Activated naive CD4-positive, alpha-beta T cell treated with anti-CD3 and anti-CD28 coated beads, Interleukin-2, amount 50 U/mL, for 72 hours (primary cell): ENCODE measurements at regions not wholly inside any gene's neighbourhood (a gene's known extent, or its start where the extent isn't known, plus 50 kb on each side); places are given as distances from the start of the nearest gene placed in this dataset.

Experiments used
- ATAC-seq, 2 donors: fragments of 150-1000 bp; cut with Tn5 transposase; 2 replicates each; pipeline ENCODE4 v1.10.0; 2021; ENCODE audit warnings: mild to moderate bottlenecking in 2 of 2, moderate library complexity in 2 of 2
- DNase-seq, 2 donors: peaks; one replicate each; pipeline ENCODE4 v3.0.0; 2021 to 2022; ENCODE audit warnings: low spot score in 2 of 2
- H3K27ac Mint-ChIP-seq, 2 donors: one replicate each; pipeline ENCODE4 v1.8.0; 2022; ENCODE audit warnings: mild to moderate bottlenecking in 2 of 2, mixed read lengths in 2 of 2
- H3K36me3 Mint-ChIP-seq, 2 donors: one replicate each; pipeline ENCODE4 v1.8.0; 2022; ENCODE audit warnings: mixed read lengths in 2 of 2
- H3K9me3 Mint-ChIP-seq, 2 donors: one replicate each; pipeline ENCODE4 v1.8.0; 2022; ENCODE audit warnings: mixed read lengths in 2 of 2

DNA sequence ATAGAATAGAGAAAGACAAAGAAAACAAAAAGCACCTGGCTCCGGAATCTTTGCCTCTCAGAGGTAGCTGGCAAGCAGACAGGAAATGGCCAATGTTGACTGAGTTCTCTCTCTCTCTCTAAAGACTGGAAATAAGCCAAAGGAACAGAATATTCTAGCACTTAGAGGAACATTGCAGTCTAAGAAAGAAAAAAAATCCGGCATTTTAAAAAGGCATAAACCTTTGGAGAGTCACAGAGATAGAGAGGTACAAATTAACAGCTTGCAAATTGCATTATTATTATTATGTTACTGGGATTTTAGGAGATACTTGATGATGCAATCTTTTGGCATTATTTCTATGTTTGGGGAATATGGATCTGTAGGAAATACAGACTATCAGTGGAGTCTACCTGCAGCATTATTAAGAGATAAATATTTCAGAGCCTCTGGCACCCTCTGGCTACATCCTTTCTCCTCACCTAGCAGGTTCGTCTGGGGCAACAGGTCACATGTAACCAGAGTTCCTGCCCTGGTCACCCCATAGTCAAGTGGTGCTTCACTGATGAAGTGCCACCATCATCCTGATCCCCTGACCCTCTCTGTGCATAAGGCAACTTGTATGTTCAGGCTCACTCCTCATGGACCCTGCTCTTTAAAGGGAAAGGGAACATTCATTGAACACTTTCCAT is 318.9 kb upstream of the ACVR2A start:
- DNase-seq (no peak), ATAC-seq (no peak)
- Mint-ChIP-seq H3K27ac (no peak overlapping the region), H3K36me3 (peaks cover 4 to 5% of the 10 kb centered on the region in 2 donors), H3K9me3 (peaks cover 4 to 7% of the 10 kb centered on the region in 2 donors)

DNA sequence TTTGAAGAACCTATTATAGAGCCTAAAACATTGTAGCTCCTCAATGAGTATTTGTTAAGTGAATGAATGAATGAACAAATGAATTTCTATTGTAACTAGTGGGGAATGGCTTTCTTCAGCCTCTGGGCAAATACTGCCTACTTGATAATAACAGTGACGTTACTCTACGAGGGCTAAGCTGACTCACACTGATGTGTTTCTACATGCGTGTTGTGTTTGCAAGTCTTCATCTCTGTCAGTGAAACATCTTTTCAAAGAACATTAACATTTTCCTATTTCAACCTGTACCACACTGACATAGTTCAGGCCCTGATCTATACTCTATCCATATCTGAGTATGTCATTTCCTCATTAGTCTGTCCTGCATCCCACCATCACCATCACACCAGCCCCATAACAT is 319.9 kb upstream of the ACVR2A start:
- no peak overlapping the region for H3K27ac Mint-ChIP-seq
- H3K36me3 Mint-ChIP-seq, result peaks cover 4 to 5% of the 10 kb centered on the region in 2 donors
- DNase-seq (no peak), ATAC-seq (peak in 1 of 2 donors; percentile 20)
- peaks cover 4 to 7% of the 10 kb centered on the region in 2 donors for H3K9me3 Mint-ChIP-seq

DNA sequence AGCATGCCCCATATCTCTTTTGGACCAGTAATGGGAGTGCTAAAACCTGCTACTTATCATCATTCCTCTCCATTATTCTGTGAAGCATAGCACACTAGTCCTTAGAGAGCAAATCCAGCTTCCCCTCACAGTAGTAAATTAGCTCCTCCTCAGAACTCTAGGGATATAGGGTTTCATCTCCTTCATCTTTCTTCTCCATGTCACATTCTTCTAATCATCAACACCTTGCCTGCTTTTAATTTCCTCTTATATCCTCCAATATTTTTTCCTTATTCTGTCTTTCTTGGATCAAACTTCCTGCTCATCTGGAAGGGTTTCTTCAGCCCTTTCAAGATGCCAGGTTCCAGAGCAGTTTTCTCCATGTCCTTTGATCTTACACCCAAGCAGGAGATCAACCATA is 321.4 kb upstream of the ACVR2A start:
- Mint-ChIP-seq H3K36me3 (peaks cover 4 to 5% of the 10 kb centered on the region in 2 donors), H3K9me3 (peaks cover 4 to 7% of the 10 kb centered on the region in 2 donors), H3K27ac (no peak overlapping the region)
- ATAC-seq, result no peak
- no peak for DNase-seq

DNA sequence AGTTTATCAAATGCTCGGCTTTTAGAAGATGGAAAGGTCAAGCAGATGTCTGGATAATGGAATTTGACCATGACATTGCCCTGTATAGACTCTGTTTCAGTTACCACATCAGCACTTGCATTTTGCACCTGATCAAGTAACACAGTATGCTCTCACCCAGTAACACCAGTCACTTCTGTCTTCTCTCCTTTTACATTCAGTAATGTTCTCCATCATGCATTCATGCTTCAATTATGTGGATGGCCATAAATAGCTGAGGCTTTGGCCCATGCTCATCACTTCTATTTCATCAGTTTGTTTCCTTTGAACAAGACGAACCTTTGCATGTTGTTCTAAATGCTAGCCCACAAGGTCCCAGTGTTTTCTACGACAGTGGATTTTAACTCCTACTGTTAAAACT is 322.9 kb upstream of the ACVR2A start:
- Mint-ChIP-seq H3K27ac (no peak overlapping the region), H3K9me3 (peaks cover 4 to 15% of the 10 kb centered on the region in 2 donors), H3K36me3 (peaks cover 4 to 5% of the 10 kb centered on the region in 2 donors)
- DNase-seq (no peak), ATAC-seq (no peak)

DNA sequence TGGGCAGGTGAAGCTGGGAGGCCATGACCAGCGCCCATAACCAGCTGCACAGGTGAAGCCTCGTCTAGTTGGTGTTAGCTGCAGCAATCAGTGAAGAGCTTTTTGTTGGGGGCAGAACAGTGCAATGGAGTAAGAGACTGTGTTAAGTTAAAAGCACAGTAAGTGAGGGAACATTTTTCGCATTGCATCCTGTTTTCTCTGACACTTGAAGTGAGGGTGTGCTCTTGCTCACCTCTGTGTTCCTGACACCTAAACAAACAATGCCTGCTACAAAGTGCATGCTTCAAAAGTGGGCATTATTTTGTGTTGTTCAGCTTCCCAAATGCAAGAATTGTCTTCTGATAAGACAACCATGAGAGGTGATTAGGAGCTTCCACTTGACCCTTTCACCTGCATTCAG is 324.0 kb upstream of the ACVR2A start:
- peaks cover 4 to 5% of the 10 kb centered on the region in 2 donors for H3K36me3 Mint-ChIP-seq
- H3K9me3 Mint-ChIP-seq, result peaks cover 4 to 15% of the 10 kb centered on the region in 2 donors
- H3K27ac Mint-ChIP-seq, result no peak overlapping the region
- no peak for DNase-seq
- ATAC-seq, result no peak

DNA sequence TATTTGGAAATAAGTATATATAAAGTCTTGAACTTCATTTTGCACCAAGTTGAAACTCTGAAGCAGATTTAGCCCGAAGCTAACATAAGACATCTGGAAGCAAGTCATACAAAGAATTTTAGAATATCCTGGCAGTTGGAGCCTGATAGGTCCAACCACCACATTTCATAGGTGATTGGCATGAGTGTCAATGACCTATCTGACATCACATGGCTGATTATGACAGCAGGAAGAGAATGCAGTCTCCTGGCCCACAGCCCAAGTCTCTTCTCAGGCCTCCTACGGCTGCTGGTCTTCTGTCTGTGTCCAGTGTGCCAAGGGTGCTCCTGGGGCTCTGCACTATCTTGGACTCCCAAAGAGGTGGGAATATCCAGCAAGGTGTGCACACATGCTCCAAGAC is 325.7 kb upstream of the ACVR2A start:
- ATAC-seq, result no peak
- peaks cover 4 to 15% of the 10 kb centered on the region in 2 donors for H3K9me3 Mint-ChIP-seq
- H3K27ac Mint-ChIP-seq, result no peak overlapping the region
- no peak for DNase-seq
- peaks cover 4 to 5% of the 10 kb centered on the region in 2 donors for H3K36me3 Mint-ChIP-seq

DNA sequence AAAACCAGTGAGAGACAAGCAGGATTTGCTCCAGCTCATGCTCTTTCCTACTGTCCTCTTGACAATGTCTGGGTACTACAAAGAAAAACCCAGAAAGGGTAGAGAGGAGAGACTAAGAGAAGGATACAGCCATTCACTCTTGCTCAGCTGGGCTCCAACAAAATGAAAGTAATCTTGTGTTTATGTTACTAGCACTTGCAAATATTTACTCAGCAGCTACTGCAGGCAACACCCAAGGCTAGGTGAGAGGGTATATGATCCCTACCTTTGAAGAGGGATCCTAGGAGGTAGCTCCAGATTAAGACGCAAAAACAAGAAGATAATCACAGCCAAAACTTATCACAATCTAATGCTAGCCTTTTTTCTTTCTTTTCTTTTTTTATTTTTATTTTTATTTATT is 329.6 kb upstream of the ACVR2A start:
- peaks cover 0 to 11% of the 10 kb centered on the region in 2 donors for H3K9me3 Mint-ChIP-seq
- no peak for DNase-seq
- ATAC-seq, result no peak
- H3K27ac Mint-ChIP-seq, result no peak overlapping the region
- H3K36me3 Mint-ChIP-seq, result no peaks in the 10 kb centered on the region

DNA sequence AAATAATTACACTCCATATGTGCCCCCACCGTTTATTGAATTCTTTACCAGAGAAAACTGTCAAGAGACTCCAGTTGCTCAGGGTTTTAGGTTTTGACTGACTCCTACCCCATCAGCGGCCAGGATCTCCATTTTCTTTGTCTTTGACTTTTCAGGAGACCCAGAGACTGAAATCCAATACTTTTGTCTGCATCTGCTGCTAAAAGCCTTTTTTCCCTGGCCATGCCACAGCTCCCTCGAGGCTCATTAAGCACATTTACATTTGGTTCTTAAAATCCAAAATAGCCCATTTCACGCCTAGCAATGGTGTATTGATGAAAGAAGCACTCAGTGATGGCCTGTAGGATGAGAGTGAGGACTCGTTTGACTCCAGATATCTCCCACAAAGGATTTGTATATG is 332.6 kb upstream of the ACVR2A start:
- DNase-seq, result no peak
- no peak overlapping the region for H3K27ac Mint-ChIP-seq
- no peaks in the 10 kb centered on the region for H3K36me3 Mint-ChIP-seq
- no peak for ATAC-seq
- H3K9me3 Mint-ChIP-seq, result peaks cover 0 to 6% of the 10 kb centered on the region in 2 donors

DNA sequence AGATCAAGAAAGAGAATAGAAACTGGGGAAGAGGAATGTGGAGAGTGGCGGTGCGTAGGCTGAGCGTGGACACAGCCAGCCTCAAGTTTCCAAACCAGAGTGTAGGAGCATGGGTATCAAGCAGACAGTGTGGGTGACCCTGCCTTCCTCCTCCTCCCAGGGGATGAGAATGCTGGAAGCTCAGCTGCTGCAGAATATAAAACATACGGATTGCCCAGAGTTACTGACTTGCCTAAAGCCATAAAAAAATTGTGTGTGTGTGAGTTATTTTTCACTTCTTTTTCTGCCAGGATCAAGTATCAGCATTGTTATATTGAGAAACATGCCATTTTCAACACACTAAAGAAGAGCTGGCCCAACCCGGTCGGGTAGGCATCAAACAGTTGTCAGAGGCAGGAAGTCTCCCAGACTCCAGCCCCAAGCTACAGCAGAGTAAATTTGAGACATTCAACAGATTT is 333.3 kb upstream of the ACVR2A start:
- peaks cover 0 to 4% of the 10 kb centered on the region in 2 donors for H3K9me3 Mint-ChIP-seq
- ATAC-seq (no peak), DNase-seq (no peak)
- H3K36me3 Mint-ChIP-seq, result no peaks in the 10 kb centered on the region
- no peak overlapping the region for H3K27ac Mint-ChIP-seq

DNA sequence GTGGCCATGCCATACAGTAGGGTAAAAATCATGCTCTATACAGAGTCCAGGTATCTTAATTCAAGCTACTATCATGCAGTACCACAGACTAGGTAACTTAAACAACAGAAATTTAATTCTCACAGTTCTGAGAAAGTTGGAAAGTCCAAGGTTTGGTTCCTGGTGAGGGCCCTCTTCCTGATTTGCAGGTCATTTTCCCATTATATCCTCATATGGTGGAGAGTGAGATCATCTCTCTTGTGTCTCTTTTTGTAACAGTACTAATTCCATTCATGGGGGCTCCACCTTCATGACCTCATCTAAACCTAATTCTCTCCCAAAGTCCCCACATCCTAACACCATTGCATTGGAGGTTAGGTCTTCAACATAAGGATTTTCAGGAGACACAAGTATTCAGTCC is 335.0 kb upstream of the ACVR2A start:
- H3K9me3 Mint-ChIP-seq, result peaks cover 0 to 4% of the 10 kb centered on the region in 2 donors
- H3K36me3 Mint-ChIP-seq, result no peaks in the 10 kb centered on the region
- H3K27ac Mint-ChIP-seq, result no peak overlapping the region
- no peak for ATAC-seq
- no peak for DNase-seq

DNA sequence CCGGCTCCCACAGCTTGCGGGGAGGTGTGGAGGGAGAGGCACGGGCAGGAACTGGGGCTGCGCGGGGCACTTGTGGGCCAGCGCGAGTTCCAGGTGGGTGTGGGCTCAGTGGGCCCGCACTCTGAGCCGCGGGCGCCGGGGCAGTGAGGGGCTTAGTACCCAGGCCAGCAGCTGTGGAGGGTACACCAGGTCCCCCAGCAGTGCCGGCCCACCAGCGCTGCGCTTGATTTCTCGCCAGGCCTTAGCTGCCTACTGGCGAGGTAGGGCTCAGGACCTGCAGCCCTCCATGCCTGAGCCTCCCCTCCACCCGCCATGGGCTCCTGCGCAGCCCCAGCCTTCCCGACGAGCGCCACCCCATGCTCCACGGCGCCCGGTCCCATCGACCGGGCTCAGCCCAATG is 337.9 kb upstream of the ACVR2A start:
- Mint-ChIP-seq H3K9me3 (peaks cover 0 to 4% of the 10 kb centered on the region in 2 donors), H3K27ac (no peak overlapping the region), H3K36me3 (no peaks in the 10 kb centered on the region)
- no peak for ATAC-seq
- DNase-seq, result no peak

DNA sequence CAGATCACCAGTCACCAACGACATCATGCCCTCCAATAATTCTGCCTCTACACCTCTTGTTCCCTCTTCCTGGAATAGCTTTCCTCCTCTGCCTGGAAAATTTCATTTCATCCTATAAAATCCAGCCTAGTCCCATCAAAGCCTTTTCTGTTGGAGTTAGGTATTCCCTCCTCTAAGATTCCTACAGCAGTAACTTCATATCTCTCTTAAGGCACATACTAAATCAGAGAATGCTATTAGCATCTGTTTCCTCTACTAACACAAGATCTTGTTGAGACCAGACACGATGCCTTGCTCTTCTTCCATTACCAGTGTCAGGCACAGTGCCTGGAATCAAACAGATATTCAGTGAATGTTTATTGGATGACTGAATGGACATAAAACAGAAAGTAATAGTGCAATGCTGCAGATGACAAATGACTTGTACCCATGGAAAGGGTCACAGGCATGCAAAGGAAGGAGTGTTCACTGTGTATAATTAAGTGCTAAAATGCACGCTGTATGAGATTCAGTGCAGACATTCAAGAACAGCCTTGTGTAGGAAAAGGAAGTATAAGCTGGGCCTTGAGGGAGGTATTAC is 342.0 kb upstream of the ACVR2A start:
- ATAC-seq, result no peak
- Mint-ChIP-seq H3K36me3 (no peaks in the 10 kb centered on the region), H3K9me3 (no peaks in the 10 kb centered on the region), H3K27ac (no peak overlapping the region)
- DNase-seq, result no peak

DNA sequence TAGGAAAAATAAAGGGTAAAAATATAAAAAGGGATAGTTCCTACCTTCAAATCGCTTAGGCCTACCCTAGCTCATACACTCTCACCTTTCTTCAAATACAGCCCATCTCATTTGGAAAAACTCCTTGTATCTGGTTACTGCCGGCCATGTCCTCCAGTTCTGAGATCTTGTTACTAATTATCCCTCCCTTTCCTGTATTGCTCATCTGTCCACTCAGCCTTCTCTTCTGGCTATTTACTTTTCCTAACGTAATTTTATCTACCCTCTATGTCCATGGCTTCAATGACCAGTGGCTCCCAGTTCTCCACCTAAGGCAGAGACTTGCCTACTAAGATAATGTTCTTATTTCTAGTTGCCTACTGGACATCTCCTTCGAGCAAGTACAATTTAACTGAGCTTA is 342.9 kb upstream of the ACVR2A start:
- ATAC-seq (no peak), DNase-seq (no peak)
- H3K27ac Mint-ChIP-seq, result no peak overlapping the region
- H3K36me3 Mint-ChIP-seq, result no peaks in the 10 kb centered on the region
- no peaks in the 10 kb centered on the region for H3K9me3 Mint-ChIP-seq

DNA sequence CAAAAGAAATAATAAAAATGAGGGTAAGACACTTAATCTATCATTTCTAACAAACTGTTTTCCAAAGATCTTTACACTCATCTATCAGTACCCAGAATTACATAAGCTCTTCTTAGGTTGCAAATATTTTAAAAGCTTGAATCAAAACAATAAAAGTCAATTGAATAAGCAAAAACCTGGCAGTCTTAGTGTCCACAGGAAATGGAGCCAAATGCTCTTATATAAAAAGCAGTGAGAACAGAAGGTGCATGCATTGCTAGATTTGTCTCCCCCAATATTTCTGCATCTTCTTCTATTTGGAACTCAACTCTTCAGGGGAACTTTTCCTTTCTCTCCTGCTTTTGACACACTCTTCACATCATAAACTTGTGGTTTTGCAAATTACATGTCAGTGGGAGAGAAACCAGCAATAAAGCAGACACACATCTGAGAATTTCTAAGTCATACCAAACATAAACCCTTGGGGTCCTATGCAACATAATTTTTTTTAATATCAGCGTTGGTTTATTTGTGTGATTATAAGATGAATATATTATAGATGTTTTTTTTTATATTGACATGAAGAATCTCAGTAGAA is 343.9 kb upstream of the ACVR2A start:
- Mint-ChIP-seq H3K9me3 (no peaks in the 10 kb centered on the region), H3K36me3 (no peaks in the 10 kb centered on the region), H3K27ac (no peak overlapping the region)
- ATAC-seq (no peak), DNase-seq (no peak)

DNA sequence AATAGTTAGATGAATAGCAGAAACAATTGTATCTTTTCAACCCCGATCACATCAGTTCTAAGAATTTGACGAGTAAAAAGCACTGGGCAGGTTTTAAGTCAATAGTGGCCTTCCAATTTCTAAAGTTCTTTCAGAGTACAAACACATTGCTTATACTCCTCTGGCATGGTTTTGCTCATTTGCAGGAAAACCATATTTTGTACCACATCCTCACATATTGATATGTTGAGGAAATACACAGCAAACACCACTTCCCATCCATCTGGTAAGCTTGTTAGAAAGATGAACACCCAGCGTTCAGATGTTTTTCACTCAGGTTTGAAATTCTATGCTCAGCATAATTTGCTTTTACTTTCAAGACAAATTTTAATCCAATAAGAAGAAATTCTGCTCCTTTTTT is 344.6 kb upstream of the ACVR2A start:
- no peaks in the 10 kb centered on the region for H3K9me3 Mint-ChIP-seq
- DNase-seq (no peak), ATAC-seq (no peak)
- no peaks in the 10 kb centered on the region for H3K36me3 Mint-ChIP-seq
- H3K27ac Mint-ChIP-seq, result no peak overlapping the region

DNA sequence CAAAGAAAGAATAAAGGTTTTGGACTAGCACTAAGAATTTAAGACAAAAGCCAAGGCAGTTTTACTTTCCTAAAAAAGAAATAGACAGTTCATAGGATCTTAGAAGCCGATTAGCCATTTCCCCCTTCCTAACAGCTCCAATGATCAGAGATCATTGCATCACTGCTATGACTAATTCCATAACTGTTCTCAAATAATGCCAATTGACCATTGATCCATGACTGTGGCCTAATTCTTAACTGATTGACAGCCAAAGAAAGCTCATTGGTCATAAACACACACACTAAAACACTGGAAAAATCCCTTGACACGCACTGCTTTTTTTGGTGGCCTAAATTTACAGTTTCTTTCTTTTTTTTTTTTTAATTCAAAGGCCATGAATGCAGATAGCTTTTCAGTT is 345.0 kb upstream of the ACVR2A start:
- no peaks in the 10 kb centered on the region for H3K36me3 Mint-ChIP-seq
- no peak overlapping the region for H3K27ac Mint-ChIP-seq
- DNase-seq (no peak), ATAC-seq (no peak)
- no peaks in the 10 kb centered on the region for H3K9me3 Mint-ChIP-seq

DNA sequence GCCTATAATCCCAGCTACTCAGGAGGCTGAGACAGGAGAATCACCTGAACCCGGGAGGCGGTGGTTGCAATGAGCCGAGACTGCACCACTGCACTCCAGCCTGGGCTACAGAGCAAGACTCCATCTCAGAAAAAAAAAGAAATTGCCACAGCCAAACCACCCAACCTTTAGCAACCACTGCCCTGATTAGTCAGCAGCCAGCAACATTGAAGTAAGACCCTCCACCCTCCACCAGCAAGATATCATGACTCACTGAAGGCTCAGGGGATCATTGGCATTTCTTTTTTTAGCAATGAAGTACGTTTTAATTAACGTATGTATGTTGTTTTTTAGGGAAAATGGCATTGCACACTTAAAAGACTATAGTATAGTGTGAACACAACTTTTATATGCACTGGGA is 349.1 kb upstream of the ACVR2A start:
- no peak for DNase-seq
- no peak for ATAC-seq
- H3K9me3 Mint-ChIP-seq, result peaks cover 0 to 10% of the 10 kb centered on the region in 2 donors
- no peak overlapping the region for H3K27ac Mint-ChIP-seq
- no peaks in the 10 kb centered on the region for H3K36me3 Mint-ChIP-seq

DNA sequence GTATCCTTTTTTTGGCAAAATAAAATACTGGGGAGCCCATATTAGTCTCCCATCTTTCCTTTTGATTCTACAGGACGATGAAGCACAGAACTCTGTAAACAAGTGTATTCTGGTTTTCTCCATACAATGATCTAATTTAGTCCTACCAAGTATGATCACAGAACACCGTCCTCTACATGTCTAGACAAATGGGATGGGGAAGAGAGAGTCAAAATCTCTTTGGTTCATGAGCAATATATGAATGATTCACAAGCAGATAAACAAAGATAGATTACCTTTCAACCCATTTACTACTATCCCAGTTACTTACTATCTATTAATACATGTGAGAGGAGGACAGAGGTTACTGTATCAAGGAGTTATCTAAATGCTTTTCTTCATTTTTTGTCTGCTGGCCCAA is 352.4 kb upstream of the ACVR2A start:
- ATAC-seq (no peak), DNase-seq (no peak)
- H3K9me3 Mint-ChIP-seq, result peaks cover 0 to 10% of the 10 kb centered on the region in 2 donors
- H3K36me3 Mint-ChIP-seq, result no peaks in the 10 kb centered on the region
- no peak overlapping the region for H3K27ac Mint-ChIP-seq
